Superior temporal gyrus (tissue), 1 donor: ENCODE measurements at regions not wholly inside any gene's neighbourhood (a gene's known extent, or its start where the extent isn't known, plus 50 kb on each side); places are given as distances from the start of the nearest gene placed in this dataset.
"Not testable (repeated sequence)": the region's sequence is repeated elsewhere in the genome, so short reads cannot be mapped to it uniquely, and the experiment has no call there.

ENCODE experiments used
- DNase-seq: peaks from one replicate; pipeline ENCODE4 v3.0.0-alpha.2; 2016; ENCODE audit errors: extremely low spot score

GRCh38 chrX:95973456-95974095 is 711.1 kb upstream of the DIAPH2 start:
- not testable (repeated sequence) for DNase-seq

DNA sequence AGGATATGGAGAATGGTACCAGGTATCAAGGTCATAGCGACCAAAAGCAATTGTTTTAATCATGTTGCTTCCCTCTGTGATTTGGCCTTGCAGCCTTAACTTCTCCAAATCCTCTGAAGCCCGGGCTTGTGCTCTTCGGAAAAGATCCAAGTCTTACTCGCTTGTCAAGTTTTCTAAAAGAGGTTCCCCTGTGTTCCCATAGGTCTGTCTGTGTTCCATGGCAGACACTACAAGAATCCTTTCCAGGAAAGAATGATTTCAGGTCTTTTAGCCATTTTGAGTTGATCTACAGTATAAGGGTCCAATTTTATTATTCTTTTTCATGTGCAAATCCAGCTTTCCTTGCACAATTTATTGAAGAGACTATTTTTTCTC is 710.6 kb upstream of the DIAPH2 start:
- no peak for DNase-seq

DNA sequence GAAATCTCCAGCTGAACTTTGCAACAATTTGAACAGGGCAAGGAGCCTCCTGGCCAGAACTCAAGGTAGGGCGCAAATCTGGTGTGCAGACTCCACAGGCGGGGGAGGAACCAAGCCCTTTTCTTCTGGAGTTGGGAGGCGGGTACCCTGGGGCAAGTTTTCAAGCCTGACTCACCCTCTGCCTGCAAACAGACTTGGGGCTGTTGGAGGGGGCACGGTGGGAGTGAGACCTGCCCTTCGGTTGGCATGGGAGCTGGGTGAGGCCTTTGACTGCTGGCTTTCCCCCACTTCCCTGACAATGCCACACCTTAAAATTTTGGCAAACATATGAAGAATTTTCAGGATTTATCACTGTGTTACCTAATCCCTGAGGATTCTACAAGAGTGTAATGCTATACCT is 709.8 kb upstream of the DIAPH2 start:
- DNase-seq, result no peak

DNA sequence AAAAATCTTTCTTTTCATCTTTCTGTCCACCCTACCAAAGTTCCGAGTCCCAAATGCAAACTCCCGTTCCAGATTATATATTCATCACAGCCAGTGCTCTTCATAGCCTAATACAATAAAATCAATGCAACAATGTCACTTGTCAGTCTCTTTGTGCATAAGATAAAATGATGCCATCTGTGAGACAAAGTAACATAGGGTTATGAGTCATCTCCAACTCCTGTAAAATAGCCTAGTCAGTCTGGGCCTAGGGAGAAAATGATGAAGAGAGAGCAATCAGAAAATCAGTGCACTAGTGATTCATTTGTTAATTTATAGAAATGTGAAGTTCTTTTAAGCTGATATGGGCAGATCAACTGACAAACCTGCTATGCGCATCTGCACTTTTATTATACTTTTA is 689.1 kb upstream of the DIAPH2 start:
- DNase-seq, result no peak

GRCh38 chrX:95996294-95996693 is 688.3 kb upstream of the DIAPH2 start:
- no peak for DNase-seq

DNA sequence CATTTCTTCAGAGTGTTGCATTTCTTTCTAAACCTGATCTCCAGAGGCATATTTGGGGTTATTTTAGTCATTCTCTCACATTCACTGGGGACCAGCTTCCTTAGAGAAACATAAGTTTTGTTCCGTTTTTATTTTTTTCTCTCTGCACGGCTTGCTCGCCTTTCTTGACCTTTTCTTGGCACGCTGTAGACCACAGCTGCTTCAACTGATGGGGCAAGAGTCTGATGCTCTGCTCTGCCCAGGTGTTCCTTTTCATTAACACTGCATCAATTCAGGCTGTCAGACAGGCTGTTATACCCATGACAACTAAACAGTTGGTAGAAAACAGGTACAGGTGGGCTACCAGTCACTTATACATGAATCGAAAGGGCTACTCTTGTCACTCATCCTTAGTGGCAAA is 682.2 kb upstream of the DIAPH2 start:
- no peak for DNase-seq

DNA sequence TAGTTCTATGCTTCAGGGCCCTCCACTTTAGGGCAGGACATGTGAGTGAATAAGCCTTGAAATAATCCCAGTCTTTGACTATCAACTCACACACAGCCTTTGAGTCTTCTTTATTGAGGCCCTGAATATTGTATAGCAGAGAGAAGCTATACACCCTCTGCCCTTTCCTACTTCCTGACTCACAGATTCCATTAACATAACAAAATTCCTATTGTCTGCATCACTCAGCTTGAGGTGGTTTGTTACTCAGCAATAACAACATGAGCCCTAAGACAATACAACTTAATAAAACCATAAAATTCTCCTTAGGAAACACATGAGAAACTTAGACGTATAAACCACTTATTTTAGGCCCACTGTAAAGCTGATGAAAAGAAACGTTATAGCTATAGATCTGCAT is 680.3 kb upstream of the DIAPH2 start:
- no peak for DNase-seq

- no peak for DNase-seq
Measured at GRCh38 chrX:96006281-96006680, 678.4 kb upstream of the DIAPH2 start.

DNA sequence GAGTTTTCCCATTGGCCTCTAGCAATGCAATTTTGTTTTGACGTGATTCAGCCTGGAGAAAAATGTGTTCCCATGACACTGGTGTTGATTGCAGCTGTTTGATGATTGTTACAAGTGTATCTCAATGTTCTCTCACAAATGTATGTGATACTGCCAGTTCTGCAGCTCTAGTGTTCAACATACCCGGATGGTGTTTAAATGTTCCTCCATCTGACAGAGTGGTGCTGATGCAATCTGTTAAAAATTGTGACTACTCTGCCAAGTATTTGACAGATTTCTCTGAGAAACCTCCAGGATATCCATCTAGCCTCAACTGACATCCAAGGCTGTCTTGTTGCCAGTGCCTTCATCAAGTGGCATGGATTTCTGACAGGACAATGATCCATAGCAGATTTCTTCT is 657.2 kb upstream of the DIAPH2 start:
- DNase-seq, result peak; percentile 8

GRCh38 chrX:96052078-96052477 is 632.6 kb upstream of the DIAPH2 start:
- DNase-seq, result no peak

DNA sequence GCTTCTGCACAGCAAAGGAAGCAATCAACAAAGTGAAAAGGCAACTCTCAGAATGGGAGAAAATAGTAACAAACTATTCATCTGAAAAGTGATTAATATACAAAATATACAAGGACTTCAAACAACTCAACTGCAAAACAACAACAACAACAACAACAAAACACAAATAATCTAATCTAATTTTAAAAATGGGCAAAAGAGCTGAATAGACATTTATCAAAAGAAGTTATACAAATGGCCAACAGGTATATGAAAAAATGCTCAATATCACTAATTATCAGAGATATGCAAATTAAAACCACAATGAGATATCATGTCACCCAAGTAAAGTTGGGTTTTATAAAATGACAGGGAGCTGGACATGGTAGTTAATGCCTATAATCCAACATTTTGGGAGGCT is 602.8 kb upstream of the DIAPH2 start:
- no peak for DNase-seq

GRCh38 chrX:96094616-96095015 is 590.0 kb upstream of the DIAPH2 start:
- DNase-seq, result no peak

GRCh38 chrX:96098471-96098870 is 586.2 kb upstream of the DIAPH2 start:
- no peak for DNase-seq

DNA sequence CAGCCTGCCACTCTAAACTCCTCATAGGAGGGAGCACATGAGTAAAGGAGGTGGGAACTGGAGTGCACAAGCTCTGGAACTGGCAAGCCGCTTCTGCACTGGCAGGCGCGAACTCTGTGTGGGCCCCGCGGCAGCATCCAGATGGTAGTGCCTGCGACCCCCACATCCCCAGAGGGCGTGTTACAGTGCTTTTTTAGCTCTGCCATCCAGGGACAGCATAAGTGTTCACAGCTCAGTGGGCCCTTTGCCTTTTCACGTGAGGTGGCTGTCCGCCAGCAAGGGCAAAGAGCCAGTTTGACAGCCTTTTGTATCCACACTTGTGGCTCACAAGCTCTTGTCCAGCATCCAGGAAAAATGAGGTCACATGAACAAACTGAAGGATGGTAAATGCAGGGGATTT is 581.6 kb upstream of the DIAPH2 start:
- no peak for DNase-seq

DNA sequence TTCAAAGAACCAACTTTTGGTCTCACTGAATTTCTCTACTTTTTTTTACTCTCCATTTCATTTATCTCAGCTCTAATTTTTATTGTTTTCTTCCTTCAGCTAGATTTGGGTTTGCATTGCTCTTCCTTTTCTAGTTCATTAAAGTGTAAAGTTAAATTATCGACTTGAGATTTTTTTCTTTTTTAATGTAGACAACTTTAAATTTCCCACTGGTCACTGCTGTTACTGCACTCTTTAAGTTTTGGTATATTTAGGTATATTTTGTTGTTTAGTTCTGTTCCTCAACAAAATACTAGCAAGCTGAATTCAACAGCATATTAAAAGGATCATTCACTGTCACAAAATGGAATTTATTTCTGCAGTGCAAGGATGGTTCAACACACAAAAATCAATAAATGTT is 572.0 kb upstream of the DIAPH2 start:
- DNase-seq, result no peak

GRCh38 chrX:96126182-96126581 is 558.5 kb upstream of the DIAPH2 start:
- no peak for DNase-seq

GRCh38 chrX:96128058-96128457 is 556.6 kb upstream of the DIAPH2 start:
- not testable (repeated sequence) for DNase-seq

DNA sequence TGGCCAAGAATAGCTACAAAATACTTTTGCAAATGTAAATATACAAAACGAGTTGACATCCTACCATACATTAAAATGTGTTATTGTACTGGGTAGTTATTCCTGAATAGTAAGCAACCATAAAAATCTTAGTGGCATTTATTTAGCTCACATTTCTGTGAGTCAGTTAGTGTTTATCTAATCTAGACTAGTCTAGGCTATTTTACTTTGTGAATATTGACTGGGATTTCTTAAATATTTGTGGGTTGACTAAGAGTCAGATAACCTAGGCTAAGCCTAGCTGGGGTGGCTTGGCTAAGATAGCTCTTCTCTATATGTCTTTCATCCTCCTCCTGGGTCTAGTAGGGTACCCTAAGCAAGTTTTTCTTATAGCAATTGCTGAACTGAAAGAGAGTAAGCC is 543.8 kb upstream of the DIAPH2 start:
- DNase-seq, result no peak

- no peak for DNase-seq
Measured at GRCh38 chrX:96147681-96148080, 537.0 kb upstream of the DIAPH2 start.

- no peak for DNase-seq
Measured at GRCh38 chrX:96170626-96171025, 514.0 kb upstream of the DIAPH2 start.

DNA sequence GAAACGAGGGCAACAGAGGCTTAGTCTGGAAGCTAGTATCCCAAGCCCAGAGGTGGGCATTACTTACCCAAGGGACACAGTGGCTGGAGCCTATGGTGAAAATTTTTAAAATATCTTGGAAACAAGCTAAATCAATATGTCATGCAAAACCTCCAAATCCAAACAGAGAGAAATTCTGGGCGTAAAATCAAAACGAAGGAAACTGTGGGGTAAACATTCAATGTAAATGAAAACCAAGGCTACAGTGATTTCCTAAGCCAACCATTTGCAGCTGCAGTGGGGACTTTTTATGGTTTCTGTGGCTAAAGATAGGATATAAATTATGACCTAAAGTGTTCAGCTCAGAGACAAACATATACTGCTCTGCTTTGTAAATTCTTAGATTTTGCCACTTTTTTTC is 507.7 kb upstream of the DIAPH2 start:
- DNase-seq, result no peak

DNA sequence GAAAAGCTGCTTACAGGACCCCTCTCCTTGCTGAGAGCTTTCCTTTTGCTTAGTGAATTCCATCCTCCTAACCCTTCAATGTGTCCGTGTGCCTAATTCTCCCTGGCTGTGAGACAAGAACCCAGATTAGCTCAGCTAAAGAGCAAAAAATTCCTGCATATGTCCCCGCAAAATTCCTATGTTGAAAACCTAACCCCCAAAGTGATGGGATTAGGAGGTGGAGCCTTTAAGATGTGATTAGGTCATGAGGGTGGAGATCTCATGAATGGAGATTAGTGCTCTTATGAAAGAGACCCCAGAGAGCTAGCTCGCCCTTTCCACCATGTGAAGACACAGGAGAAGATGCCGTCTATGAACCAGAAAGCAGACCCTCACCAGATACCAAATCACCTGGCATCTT is 503.0 kb upstream of the DIAPH2 start:
- DNase-seq, result no peak

- no peak for DNase-seq
Measured at GRCh38 chrX:96182366-96182765, 502.3 kb upstream of the DIAPH2 start.

GRCh38 chrX:96183391-96183790 is 501.3 kb upstream of the DIAPH2 start:
- no peak for DNase-seq

DNA sequence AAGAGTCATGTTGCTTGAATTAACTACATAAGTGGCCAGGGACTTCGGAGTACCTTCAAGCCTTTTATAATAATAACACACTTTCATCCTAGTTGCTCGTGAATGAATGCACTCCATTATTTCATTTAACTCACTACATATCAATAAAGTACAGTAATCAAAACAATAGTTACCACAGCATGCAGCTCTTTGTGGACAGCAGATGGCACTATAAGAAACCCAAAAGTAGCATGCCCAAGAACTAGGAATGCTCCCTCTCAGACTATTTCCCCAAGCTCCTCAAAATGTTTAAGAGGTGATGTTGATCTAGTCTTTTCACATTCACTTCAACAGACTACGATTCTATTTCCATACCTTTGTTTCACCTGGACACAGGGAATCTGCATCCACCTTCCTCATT is 500.8 kb upstream of the DIAPH2 start:
- peak; percentile 6 for DNase-seq
